LNCAP (cell line): ENCODE measurements at regions not wholly inside any gene's neighbourhood (a gene's known extent, or its start where the extent isn't known, plus 50 kb on each side); places are given as distances from the start of the nearest gene placed in this dataset.

Experiments used
- CTCF ChIP-seq: fragments of 450-650 bp; IDR thresholded peaks from 2 replicates; pipeline ENCODE4 v1.5.1; 2017; ENCODE audit warnings: mild to moderate bottlenecking

DNA sequence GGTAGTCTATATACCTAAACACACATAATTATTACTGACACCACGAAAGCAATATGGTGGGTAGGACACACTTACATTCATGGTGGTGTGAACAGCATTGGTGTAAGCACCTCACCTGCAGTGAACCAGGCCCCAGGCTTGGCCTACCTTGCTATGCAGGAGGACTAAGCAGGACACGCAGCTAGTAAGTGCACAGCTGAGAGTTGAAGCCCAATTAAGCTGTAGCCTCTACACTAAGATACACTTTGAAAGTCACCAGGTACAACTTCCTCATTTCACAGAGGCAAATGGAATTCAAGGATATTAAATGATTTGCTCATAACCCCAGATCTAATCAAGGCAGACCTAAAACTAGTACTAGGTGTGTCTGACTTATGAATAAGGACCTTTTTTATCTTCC is 145.8 kb upstream of the PAPPA start:
- no peak for TF ChIP-seq CTCF

DNA sequence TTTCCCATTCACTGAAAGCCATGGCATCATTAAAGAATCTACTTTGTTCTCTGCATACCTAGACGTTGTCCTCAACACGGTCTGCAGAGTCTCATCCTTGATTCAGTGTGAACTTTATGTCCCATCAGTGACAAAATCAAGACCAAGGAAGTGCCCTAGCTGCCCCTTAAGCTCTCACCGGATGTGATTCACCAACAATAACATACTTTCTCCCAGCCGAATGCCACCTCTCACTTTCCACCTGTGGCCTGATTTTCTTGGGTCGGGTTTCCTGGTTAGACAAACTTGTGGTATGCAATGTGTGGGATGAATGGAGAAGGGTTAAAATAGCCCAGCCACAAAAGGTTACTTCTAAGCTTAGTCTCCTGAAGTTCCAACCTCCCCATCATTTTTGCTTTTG is 145.3 kb upstream of the PAPPA start:
- TF ChIP-seq CTCF: no peak

DNA sequence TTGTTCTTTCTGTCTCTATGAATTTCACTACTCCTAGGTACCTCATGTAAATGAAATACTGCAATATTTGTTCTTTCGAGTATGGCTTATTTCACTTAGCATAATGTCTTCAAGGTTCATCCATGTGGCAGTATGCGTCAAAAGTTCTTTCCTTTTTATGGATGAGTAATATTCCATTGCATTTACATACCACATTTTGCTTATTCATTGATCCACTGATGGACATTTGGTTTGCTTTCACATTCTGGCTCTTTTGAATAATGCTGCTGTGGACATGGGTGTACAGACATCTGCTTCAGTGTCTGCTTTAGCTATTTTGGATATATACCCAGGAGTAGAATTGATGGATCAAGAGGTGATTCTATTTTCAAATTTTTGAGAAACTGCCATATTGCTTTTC is 144.2 kb upstream of the PAPPA start:
- no peak for TF ChIP-seq CTCF

DNA sequence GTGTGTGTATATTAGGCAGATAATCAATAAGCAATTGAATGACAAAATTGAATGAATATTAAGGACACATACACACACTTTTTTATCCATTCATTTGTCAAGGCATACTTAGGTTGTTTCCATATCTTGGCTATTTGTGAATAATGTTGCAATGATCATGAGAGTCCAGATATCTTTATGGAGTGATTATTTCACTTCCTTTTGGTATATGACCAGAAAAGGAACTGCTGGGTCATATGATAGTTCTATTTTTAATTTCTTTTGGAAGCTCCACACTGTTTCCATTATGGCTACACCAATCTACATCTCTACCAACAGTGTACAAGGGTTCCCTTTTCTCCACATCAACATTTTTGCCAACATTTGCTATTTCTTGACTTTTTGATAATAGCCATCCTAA is 137.7 kb upstream of the PAPPA start:
- no peak for TF ChIP-seq CTCF

DNA sequence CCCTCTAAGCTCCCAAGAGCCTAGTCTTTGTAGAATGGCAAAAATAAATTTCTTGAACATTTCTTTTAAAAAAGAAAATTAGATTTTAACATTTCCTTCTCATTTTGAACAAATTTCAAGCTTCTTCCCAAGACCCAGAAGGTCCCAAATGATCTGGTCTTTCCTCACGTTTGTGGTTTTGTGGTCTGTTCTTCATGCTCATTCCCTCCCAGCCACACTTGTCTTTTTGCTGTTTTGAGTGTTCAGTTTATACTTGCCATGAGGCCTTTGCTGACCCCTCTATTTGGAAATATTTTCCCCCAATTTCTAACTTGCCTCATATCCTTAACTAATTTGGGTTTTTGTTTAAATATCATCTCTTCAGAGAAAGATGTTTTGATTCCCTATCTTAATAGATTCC is 133.4 kb upstream of the PAPPA start:
- no peak for TF ChIP-seq CTCF

DNA sequence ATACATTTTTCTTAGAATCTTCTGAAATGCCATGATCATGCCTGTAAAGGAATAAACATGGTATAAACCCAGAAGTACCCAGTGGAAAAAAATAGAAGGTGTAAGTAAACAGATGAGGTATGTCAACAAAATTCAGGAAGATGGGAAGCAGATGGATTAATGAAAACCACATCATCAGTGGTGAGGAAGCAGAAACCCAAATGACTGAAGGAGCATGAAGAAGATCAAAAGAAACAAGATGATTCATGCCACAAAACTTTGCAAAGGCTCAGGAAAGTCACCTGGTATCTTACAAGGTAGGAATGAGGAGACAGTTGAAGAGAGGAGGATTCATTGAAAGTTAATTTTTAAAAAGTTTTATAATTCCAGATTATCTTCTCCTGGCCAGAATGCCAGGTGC is 132.8 kb upstream of the PAPPA start:
- TF ChIP-seq CTCF: no peak

- no peak for TF ChIP-seq CTCF
Measured at GRCh38 chr9:116027096-116027495, 126.5 kb upstream of the PAPPA start.

- no peak for TF ChIP-seq CTCF
Measured at GRCh38 chr9:116027511-116027910, 126.1 kb upstream of the PAPPA start.
